Dendritic cell treated with granulocyte-macrophage colony-stimulating factor and Interleukin-4, amounts not matched to agents 40 ng/mL and 50 ng/mL, for 4 days (primary cell): ENCODE measurements at regions not wholly inside any gene's neighbourhood (a gene's known extent, or its start where the extent isn't known, plus 50 kb on each side); places are given as distances from the start of the nearest gene placed in this dataset.
"Not testable (repeated sequence)": the region's sequence is repeated elsewhere in the genome, so short reads cannot be mapped to it uniquely, and the experiment has no call there.

Experiments
- H3K27ac Mint-ChIP-seq: one replicate; pipeline ENCODE4 v1.8.0; 2022; ENCODE audit warnings: mild to moderate bottlenecking, mixed read lengths
- H3K27me3 Mint-ChIP-seq: one replicate; pipeline ENCODE4 v1.8.0; 2022; ENCODE audit warnings: mild to moderate bottlenecking, mixed read lengths
- H3K36me3 Mint-ChIP-seq: one replicate; pipeline ENCODE4 v1.8.0; 2022; ENCODE audit warnings: low read depth, mixed read lengths
- H3K4me1 Mint-ChIP-seq: one replicate; pipeline ENCODE4 v1.8.0; 2022; ENCODE audit warnings: low read depth, mixed read lengths
- H3K4me3 Mint-ChIP-seq: one replicate; pipeline ENCODE4 v1.8.0; 2022; ENCODE audit warnings: mild to moderate bottlenecking, moderate library complexity, mixed read lengths
- H3K9me3 Mint-ChIP-seq: one replicate; pipeline ENCODE4 v1.8.0; 2022; ENCODE audit warnings: mixed read lengths
- intact Hi-C: fragments of 100-400 bp; cut with micrococcal nuclease; formaldehyde crosslinking; loops from one replicate; pipeline ENCODE4 v1.15.0; 2022

- H3K27me3 Mint-ChIP-seq: no peaks in the 10 kb centered on the region
- intact Hi-C loops: no loop called here
- H3K4me1 Mint-ChIP-seq: no peaks in the 10 kb centered on the region
- H3K36me3 Mint-ChIP-seq: no peaks in the 10 kb centered on the region
- no peak overlapping the region for H3K27ac Mint-ChIP-seq
- H3K4me3 Mint-ChIP-seq: no peak overlapping the region
- H3K9me3 Mint-ChIP-seq: peaks cover 6% of the 10 kb centered on the region
These were observed 138.4 kb downstream of the UCK2 start for GRCh38 chr1:165965857-165966256.

- intact Hi-C loops, H3K4me1 Mint-ChIP-seq: not testable (repeated sequence)
These were observed 142.0 kb downstream of the UCK2 start for GRCh38 chr1:165969366-165969765.

GRCh38 chr1:165974598-165975131, 147.3 kb downstream of the UCK2 start:
- Mint-ChIP-seq H3K4me1 (no peaks in the 10 kb centered on the region), H3K27me3 (no peaks in the 10 kb centered on the region), H3K27ac (no peak overlapping the region), H3K9me3 (peaks cover 18% of the 10 kb centered on the region), H3K36me3 (no peaks in the 10 kb centered on the region), H3K4me3 (no peak overlapping the region)
- intact Hi-C loops: no loop called here

More at GRCh38 chr1:165969366-165969765, 142.0 kb downstream of the UCK2 start:
- H3K27ac Mint-ChIP-seq, H3K27me3 Mint-ChIP-seq, H3K9me3 Mint-ChIP-seq, H3K4me3 Mint-ChIP-seq, H3K36me3 Mint-ChIP-seq: not testable (repeated sequence)

- Mint-ChIP-seq H3K4me1 (no peaks in the 10 kb centered on the region), H3K36me3 (no peaks in the 10 kb centered on the region), H3K4me3 (no peak overlapping the region), H3K9me3 (no peaks in the 10 kb centered on the region), H3K27ac (no peak overlapping the region), H3K27me3 (no peaks in the 10 kb centered on the region)
- intact Hi-C loops: no loop called here
These were observed 160.9 kb downstream of the UCK2 start for GRCh38 chr1:165988275-165988674.

- intact Hi-C loops: no loop called here
- Mint-ChIP-seq H3K4me3 (no peak overlapping the region), H3K27ac (no peak overlapping the region), H3K4me1 (no peaks in the 10 kb centered on the region), H3K27me3 (no peaks in the 10 kb centered on the region), H3K36me3 (no peaks in the 10 kb centered on the region), H3K9me3 (no peaks in the 10 kb centered on the region)
These were observed 161.4 kb downstream of the UCK2 start for GRCh38 chr1:165988817-165989216.

- H3K9me3 Mint-ChIP-seq: no peaks in the 10 kb centered on the region
- no peaks in the 10 kb centered on the region for H3K4me1 Mint-ChIP-seq
- no peak overlapping the region for H3K4me3 Mint-ChIP-seq
- no peaks in the 10 kb centered on the region for H3K27me3 Mint-ChIP-seq
- no peaks in the 10 kb centered on the region for H3K36me3 Mint-ChIP-seq
- no peak overlapping the region for H3K27ac Mint-ChIP-seq
- intact Hi-C loops: no loop called here
These were observed 165.1 kb downstream of the UCK2 start for GRCh38 chr1:165992533-165992932.

GRCh38 chr1:165994107-165994506, 166.7 kb downstream of the UCK2 start:
- Mint-ChIP-seq H3K36me3 (no peaks in the 10 kb centered on the region), H3K9me3 (no peaks in the 10 kb centered on the region), H3K27ac (no peak overlapping the region), H3K27me3 (no peaks in the 10 kb centered on the region), H3K4me3 (no peak overlapping the region), H3K4me1 (no peaks in the 10 kb centered on the region)
- intact Hi-C loops: no loop called here

GRCh38 chr1:165999826-166000225, 167.0 kb downstream of the FAM78B start:
- Mint-ChIP-seq H3K27ac (no peak overlapping the region), H3K4me1 (no peaks in the 10 kb centered on the region), H3K4me3 (no peak overlapping the region), H3K9me3 (no peaks in the 10 kb centered on the region), H3K36me3 (no peaks in the 10 kb centered on the region), H3K27me3 (no peaks in the 10 kb centered on the region)
- intact Hi-C loops: no loop called here

- no peaks in the 10 kb centered on the region for H3K4me1 Mint-ChIP-seq
- H3K9me3 Mint-ChIP-seq: peaks cover 24% of the 10 kb centered on the region
- intact Hi-C loops: no loop called here
- H3K36me3 Mint-ChIP-seq: no peaks in the 10 kb centered on the region
- no peak overlapping the region for H3K27ac Mint-ChIP-seq
- H3K27me3 Mint-ChIP-seq: peaks cover 1% of the 10 kb centered on the region
- no peak overlapping the region for H3K4me3 Mint-ChIP-seq
These were observed 159.6 kb downstream of the FAM78B start for GRCh38 chr1:166007176-166007575.

- Mint-ChIP-seq H3K4me1 (no peaks in the 10 kb centered on the region), H3K27me3 (peaks cover 1% of the 10 kb centered on the region), H3K4me3 (no peak overlapping the region), H3K9me3 (no peaks in the 10 kb centered on the region), H3K36me3 (no peaks in the 10 kb centered on the region), H3K27ac (no peak overlapping the region)
- intact Hi-C loops: loop anchor here (5.0 kb wide), 1 partner anchor 281 kb away; no protein-coding TSS in a partner anchor
These were observed 153.6 kb downstream of the FAM78B start for GRCh38 chr1:166013232-166013631.

GRCh38 chr1:166017395-166017794, 149.4 kb downstream of the FAM78B start:
- no peaks in the 10 kb centered on the region for H3K4me1 Mint-ChIP-seq
- no peaks in the 10 kb centered on the region for H3K27me3 Mint-ChIP-seq
- no peak overlapping the region for H3K4me3 Mint-ChIP-seq
- H3K36me3 Mint-ChIP-seq: no peaks in the 10 kb centered on the region
- H3K27ac Mint-ChIP-seq: no peak overlapping the region
- intact Hi-C loops: no loop called here
- no peaks in the 10 kb centered on the region for H3K9me3 Mint-ChIP-seq
